H9 (cell line): ENCODE measurements at regions not wholly inside any gene's neighbourhood (a gene's known extent, or its start where the extent isn't known, plus 50 kb on each side); places are given as distances from the start of the nearest gene placed in this dataset.

Source experiments
- DNase-seq: peaks from one replicate; pipeline ENCODE4 v3.0.0-alpha.2; 2017
- H2AFZ ChIP-seq: one replicate; pipeline ENCODE4 v1.6.1; 2013; ENCODE audit warnings: mild to moderate bottlenecking, low read length, control low read depth, moderate library complexity
- H2AK5ac ChIP-seq: 2 replicates; pipeline ENCODE4 v1.6.1; 2013; ENCODE audit warnings: low read length, control low read depth, mixed read lengths; ENCODE audit not compliant: insufficient read length
- H2BK120ac ChIP-seq: one replicate; pipeline ENCODE4 v1.6.1; 2013; ENCODE audit warnings: low read depth, mild to moderate bottlenecking, low read length, control low read depth, inconsistent platforms; ENCODE audit not compliant: poor library complexity, severe bottlenecking
- H2BK12ac ChIP-seq: 2 replicates; pipeline ENCODE4 v1.6.1; 2013; ENCODE audit warnings: low read length, control low read depth, mixed read lengths, low read depth; ENCODE audit not compliant: insufficient read length
- H2BK15ac ChIP-seq: 2 replicates; pipeline ENCODE4 v1.6.1; 2013; ENCODE audit warnings: low read depth, low read length, control low read depth
- H2BK20ac ChIP-seq: one replicate; pipeline ENCODE4 v1.6.1; 2013; ENCODE audit warnings: low read depth, mild to moderate bottlenecking, low read length, control low read depth, inconsistent platforms; ENCODE audit not compliant: poor library complexity, severe bottlenecking
- H2BK5ac ChIP-seq: 2 replicates; pipeline ENCODE4 v1.6.1; 2013; ENCODE audit warnings: low read length, control low read depth, mixed read lengths; ENCODE audit not compliant: insufficient read length
- H3K14ac ChIP-seq: 2 replicates; pipeline ENCODE4 v1.6.1; 2013; ENCODE audit warnings: low read length, control low read depth; ENCODE audit not compliant: insufficient read depth
- H3K18ac ChIP-seq: 2 replicates; pipeline ENCODE4 v1.6.1; 2013; ENCODE audit warnings: low read depth, mild to moderate bottlenecking, mixed read lengths, low read length, control low read depth; ENCODE audit not compliant: insufficient read length
- H3K23ac ChIP-seq: 2 replicates; pipeline ENCODE4 v1.6.1; 2013; ENCODE audit warnings: low read length, control low read depth, mixed read lengths, low read depth; ENCODE audit not compliant: insufficient read length
- H3K23me2 ChIP-seq: 2 replicates; pipeline ENCODE4 v1.6.1; 2013; ENCODE audit warnings: low read depth, mild to moderate bottlenecking, mixed read lengths, low read length, control low read depth; ENCODE audit not compliant: insufficient read length, poor library complexity, severe bottlenecking
- H3K27ac ChIP-seq: 2 replicates; pipeline ENCODE4 v1.5.1; 2013; ENCODE audit warnings: low read length, control low read depth, mixed read lengths, low read depth; ENCODE audit not compliant: insufficient read length
- H3K27me3 ChIP-seq: 2 replicates; pipeline ENCODE4 v1.6.1; 2013; ENCODE audit warnings: low read length, control low read depth, inconsistent platforms; ENCODE audit not compliant: insufficient read depth
- H3K4ac ChIP-seq: 2 replicates; pipeline ENCODE4 v1.6.1; 2013; ENCODE audit warnings: low read depth, mild to moderate bottlenecking, control low read depth, inconsistent platforms, low read length, moderate library complexity
- H3K4me1 ChIP-seq: 2 replicates; pipeline ENCODE4 v1.6.1; 2013; ENCODE audit warnings: low read length, control low read depth, inconsistent platforms; ENCODE audit not compliant: insufficient read depth
- H3K4me2 ChIP-seq: 2 replicates; pipeline ENCODE4 v1.6.1; 2013; ENCODE audit warnings: low read length, control low read depth, mixed read lengths; ENCODE audit not compliant: insufficient read length, insufficient read depth
- H3K56ac ChIP-seq: 2 replicates; pipeline ENCODE4 v1.6.1; 2013; ENCODE audit warnings: low read depth, mild to moderate bottlenecking, mixed read lengths, low read length, control low read depth; ENCODE audit not compliant: insufficient read length
- H3K79me1 ChIP-seq: 2 replicates; pipeline ENCODE4 v1.6.1; 2013; ENCODE audit warnings: low read depth, mild to moderate bottlenecking, moderate library complexity, low read length, control low read depth, inconsistent platforms; ENCODE audit not compliant: insufficient read depth, poor library complexity, severe bottlenecking
- H3K79me2 ChIP-seq: 2 replicates; pipeline ENCODE4 v1.6.1; 2013; ENCODE audit warnings: low read length, control low read depth, inconsistent platforms; ENCODE audit not compliant: insufficient read depth
- H3K9ac ChIP-seq: 2 replicates; pipeline ENCODE4 v1.6.1; 2013; ENCODE audit warnings: low read length, control low read depth, mixed read lengths; ENCODE audit not compliant: insufficient read length; ENCODE audit errors: extremely low read depth
- H3K9me3 ChIP-seq: one replicate; pipeline ENCODE4 v1.6.1; 2013; ENCODE audit warnings: low read depth, low read length, inconsistent platforms; ENCODE audit not compliant: control insufficient read depth
- H3T11ph ChIP-seq: one replicate; pipeline ENCODE4 v1.6.1; 2013; ENCODE audit warnings: mild to moderate bottlenecking, low read length, control low read depth, inconsistent platforms
- H4K20me1 ChIP-seq: one replicate; pipeline ENCODE4 v1.6.1; 2013; ENCODE audit not compliant: control insufficient read depth, insufficient read length, insufficient read depth
- H4K5ac ChIP-seq: 2 replicates; pipeline ENCODE4 v1.6.1; 2013; ENCODE audit warnings: low read depth, mild to moderate bottlenecking, mixed read lengths, low read length, control low read depth; ENCODE audit not compliant: insufficient read length
- H4K8ac ChIP-seq: replicated peaks from 2 replicates; pipeline ENCODE4 v1.6.1; 2013; ENCODE audit warnings: low read length, control low read depth, mixed read lengths, low read depth; ENCODE audit not compliant: insufficient read length
- H4K91ac ChIP-seq: 2 replicates; pipeline ENCODE4 v1.6.1; 2013; ENCODE audit warnings: low read depth, mild to moderate bottlenecking, moderate library complexity, mixed read lengths, low read length, control low read depth; ENCODE audit not compliant: insufficient read length
- H3K27ac Mint-ChIP-seq, 3 experiments: 2 replicates in 2 of 3; 3 replicates in 1 of 3; pipeline ENCODE4 v1.8.0; 2020 to 2021; ENCODE audit warnings: mixed read lengths in 3 of 3, mild to moderate bottlenecking in 1 of 3, moderate library complexity in 1 of 3
- H3K27me3 Mint-ChIP-seq: 2 replicates; pipeline ENCODE4 v1.8.0; 2021; ENCODE audit warnings: low read depth, mild to moderate bottlenecking, moderate library complexity, mixed read lengths
- H3K36me3 Mint-ChIP-seq, 3 experiments: 2 replicates in 2 of 3; 3 replicates in 1 of 3; pipeline ENCODE4 v1.8.0; 2020 to 2021; ENCODE audit warnings: low read depth in 3 of 3, mixed read lengths in 3 of 3; ENCODE audit not compliant: insufficient read depth in 1 of 3
- H3K4me1 Mint-ChIP-seq, 2 experiments: 2 replicates each; pipeline ENCODE4 v1.8.0; 2020; ENCODE audit warnings: mixed read lengths in 2 of 2
- H3K4me3 Mint-ChIP-seq, 2 experiments: 2 replicates in 1 of 2; 3 replicates in 1 of 2; pipeline ENCODE4 v1.8.0; 2020 to 2021; ENCODE audit warnings: mild to moderate bottlenecking in 2 of 2, mixed read lengths in 2 of 2, moderate library complexity in 1 of 2
- H3K9me3 Mint-ChIP-seq, 2 experiments: 2 replicates in 1 of 2; 3 replicates in 1 of 2; pipeline ENCODE4 v1.8.0; 2020; ENCODE audit warnings: mild to moderate bottlenecking in 2 of 2, mixed read lengths in 2 of 2, moderate library complexity in 1 of 2
- CTCF ChIP-seq: fragments of 200-600 bp; sonication (generic); conservative IDR thresholded peaks from 3 replicates; pipeline ENCODE4 v1.8.0; 2021; ENCODE audit warnings: antibody characterized with exemption, mild to moderate bottlenecking
- WGBS: extraction: QIAGEN DNeasy Blood & Tissue Kit; methylation state at CpG from one replicate; pipeline ENCODE4 v1.1.7; 2013; ENCODE audit warnings: missing lambda C conversion rate, low lambda C conversion rate, mixed read lengths; ENCODE audit not compliant: insufficient read length; ENCODE audit errors: extremely low coverage; 5-methylcytosine and 5-hydroxymethylcytosine counted together

- Histone ChIP-seq H3K27ac (no peak overlapping the region), H2BK5ac (no peak overlapping the region), H2BK15ac (no peak overlapping the region), H3K9ac (no peak overlapping the region), H2BK20ac (no peak overlapping the region), H2AFZ (no peak overlapping the region), H3K79me1 (no peaks in the 10 kb centered on the region), H3K23me2 (no peaks in the 10 kb centered on the region), H4K20me1 (no peaks in the 10 kb centered on the region), H2AK5ac (no peak overlapping the region), H3K14ac (no peak overlapping the region), H2BK12ac (no peak overlapping the region), H3K27me3 (no peaks in the 10 kb centered on the region), H3T11ph (no peak overlapping the region), H3K18ac (no peak overlapping the region), H4K5ac (no peak overlapping the region), H3K4me1 (no peaks in the 10 kb centered on the region), H3K4me2 (no peak overlapping the region), H3K9me3 (no peaks in the 10 kb centered on the region), H2BK120ac (no peak overlapping the region), H3K79me2 (no peaks in the 10 kb centered on the region), H3K23ac (no peak overlapping the region), H4K8ac (no peak overlapping the region), H3K4ac (no peak overlapping the region), H4K91ac (no peak overlapping the region), H3K56ac (no peak overlapping the region)
- H3K27me3 Mint-ChIP-seq = no peaks in the 10 kb centered on the region
- no peaks in the 10 kb centered on the region; a peak in 1 of 7 replicates for H3K36me3 Mint-ChIP-seq
- WGBS = no CpG with 5 or more reads among the region's 1 CpG
- no peak overlapping the region for H3K4me3 Mint-ChIP-seq
- DNase-seq = no peak
- TF ChIP-seq CTCF = no peak
- H3K4me1 Mint-ChIP-seq = peaks cover 0 to 6% of the 10 kb centered on the region in 2 experiments; a peak in 1 of 4 replicates
- H3K9me3 Mint-ChIP-seq = no peaks in the 10 kb centered on the region; a peak in 1 of 5 replicates
- H3K27ac Mint-ChIP-seq = no peak overlapping the region
These were observed 119.5 kb upstream of the EPHA4 start for GRCh38 chr2:221691571-221691970.
